HG02973 (cell line): ENCODE measurements at regions not wholly inside any gene's neighbourhood (a gene's known extent, or its start where the extent isn't known, plus 50 kb on each side); places are given as distances from the start of the nearest gene placed in this dataset.

Source experiments
- ATAC-seq: cut with Tn5 transposase; IDR thresholded peaks from one replicate; pipeline ENCODE4 v1.9.1; 2021; ENCODE audit warnings: moderate library complexity; ENCODE audit not compliant: unreplicated experiment

DNA sequence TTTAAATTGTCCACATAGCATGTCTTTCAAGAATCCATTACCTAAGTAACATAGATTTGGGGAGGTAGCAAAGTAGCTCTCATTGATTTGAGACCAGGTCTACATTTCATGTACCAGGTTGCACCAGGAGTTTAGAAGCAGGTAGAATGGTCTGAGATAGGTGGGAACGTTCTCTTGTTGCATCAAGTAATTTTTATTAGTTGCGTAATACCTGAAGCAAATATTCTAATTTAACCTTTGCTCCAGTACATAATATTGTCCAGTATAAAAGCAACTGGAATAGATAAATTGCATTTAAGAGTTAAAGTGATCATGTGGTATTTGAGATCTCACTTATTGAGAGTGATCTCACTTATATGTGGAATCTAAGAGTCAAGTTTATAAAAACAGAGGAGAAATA, 597.1 kb upstream of the PRMT6 start:
- ATAC-seq: no peak

DNA sequence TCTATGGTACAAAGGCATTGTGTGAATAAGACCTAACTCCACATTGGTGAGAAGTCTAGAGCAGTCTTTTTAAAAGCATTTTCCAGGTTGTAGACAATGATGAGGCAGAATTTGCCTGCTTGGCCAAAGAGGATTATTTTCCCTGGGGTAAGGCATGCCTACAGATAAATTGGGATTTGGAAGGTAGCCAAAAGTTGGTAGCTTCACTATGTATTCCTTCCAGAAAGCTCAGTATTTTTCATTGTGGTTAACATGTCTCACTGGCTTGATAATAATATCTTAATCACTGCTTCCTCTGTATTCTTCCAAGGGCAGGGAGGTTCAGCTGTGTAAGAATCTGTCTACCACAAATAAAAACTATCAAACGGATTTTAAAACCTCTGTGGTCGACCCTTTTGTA, 590.8 kb upstream of the PRMT6 start:
- no peak for ATAC-seq

DNA sequence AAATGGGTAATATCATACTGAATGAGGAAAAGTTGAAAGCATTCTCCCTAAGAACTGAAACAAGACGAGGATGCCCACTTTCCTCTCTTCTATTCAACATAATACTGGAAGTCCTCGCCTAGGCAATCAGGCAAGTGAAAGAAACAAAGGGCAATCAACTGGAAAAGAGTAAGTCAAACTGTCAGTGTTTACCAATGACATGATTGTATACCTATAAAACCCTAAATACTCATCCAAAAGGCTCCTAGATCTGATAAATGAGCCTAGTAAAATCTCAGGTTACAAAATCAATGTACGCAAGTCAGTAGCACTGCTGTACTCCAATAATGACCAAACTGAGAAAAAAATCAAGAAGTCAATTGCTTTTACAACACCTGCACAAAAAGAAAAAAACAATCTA, 575.8 kb upstream of the PRMT6 start:
- no peak for ATAC-seq

DNA sequence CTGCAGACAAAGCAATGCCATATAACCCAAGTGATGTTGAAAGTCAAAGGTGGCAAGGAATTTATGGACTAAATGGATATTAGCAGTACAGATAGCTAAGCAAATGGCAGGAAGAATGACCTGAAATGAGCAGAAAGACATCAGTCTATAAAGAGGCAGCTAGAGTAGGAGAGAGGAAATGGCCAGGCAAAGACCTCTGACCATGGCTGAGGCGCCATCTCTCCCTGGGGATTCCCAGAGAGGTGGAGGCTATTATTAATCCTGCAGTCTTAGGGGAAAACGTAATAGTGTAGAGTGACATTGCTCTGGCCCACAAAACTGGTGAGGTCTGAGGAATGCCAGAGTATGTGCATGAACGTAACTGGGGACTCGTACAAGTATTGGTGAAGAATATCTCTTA, 563.6 kb upstream of the PRMT6 start:
- no peak for ATAC-seq

DNA sequence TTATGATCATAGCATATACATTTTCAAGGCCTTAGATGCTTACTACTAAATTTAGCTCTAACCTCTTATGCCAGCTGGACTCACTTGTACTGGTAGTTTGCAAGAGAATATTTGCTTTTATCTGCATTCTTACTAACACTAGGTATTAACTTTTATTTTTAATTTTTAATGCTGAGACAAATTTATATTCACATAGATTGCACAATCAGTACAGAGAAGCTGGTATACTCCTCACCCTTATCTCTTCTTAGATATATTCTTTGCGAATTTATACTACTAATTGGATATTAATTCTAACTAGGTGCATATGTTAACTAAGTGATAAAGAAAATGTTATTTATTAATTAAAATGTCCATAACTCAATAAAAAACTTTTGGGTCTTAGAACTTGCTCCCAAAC, 561.8 kb upstream of the PRMT6 start:
- ATAC-seq: no peak

DNA sequence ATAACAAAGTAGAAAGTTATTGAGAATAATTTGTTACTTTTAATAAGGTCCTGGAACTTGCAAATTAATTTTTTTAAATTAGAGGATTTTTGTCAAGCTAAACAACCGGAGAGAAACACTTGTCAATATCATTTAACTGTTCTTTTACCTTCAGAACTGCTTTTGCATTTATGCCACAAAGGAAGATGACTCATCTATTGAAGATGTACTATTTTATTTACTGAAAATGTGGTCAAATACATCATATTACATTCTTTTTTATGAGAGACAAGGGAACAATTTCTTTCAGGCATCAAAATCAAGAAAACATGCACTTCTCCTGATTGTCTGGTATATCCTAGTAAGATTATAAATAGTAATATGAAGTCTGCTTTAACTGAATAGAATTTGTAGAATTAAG, 558.2 kb upstream of the PRMT6 start:
- ATAC-seq: no peak

DNA sequence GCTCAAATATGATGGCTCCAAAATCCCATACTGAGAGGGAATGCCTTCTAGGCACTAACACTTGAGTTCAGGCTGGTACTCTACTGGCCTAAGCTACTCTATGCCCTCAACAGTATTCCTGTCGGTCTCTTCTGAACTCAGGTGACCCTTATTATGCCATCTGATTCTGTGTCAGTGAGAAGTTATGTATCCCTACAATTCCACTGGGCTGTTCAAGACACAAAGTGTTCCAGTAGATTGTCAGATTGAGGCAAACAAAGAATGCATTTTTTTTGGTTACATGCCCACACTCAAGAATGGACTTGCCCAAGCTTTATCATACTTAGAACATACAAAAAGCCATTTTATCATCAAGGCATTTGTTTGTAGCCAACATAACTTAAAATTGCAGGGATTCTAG, 553.8 kb upstream of the PRMT6 start:
- ATAC-seq: no peak

DNA sequence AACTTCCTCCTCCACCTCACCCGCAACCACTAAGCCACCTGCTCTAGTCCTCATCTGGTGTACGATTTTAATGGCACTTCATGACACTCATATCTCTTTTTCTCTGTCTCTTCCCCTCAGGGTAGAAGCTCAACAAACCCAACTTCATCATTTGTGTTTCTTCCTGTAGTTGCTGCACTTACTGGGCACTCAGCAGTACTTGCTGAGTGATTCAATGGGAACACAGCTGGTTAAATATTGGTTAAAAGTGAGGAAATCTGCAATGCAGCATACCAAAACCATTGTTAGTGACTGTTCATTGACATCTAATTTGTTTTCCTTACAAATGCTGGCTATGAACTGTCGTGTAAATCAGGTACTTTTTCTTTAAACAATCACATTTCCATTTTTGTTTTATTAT, 541.1 kb upstream of the PRMT6 start:
- ATAC-seq: no peak

DNA sequence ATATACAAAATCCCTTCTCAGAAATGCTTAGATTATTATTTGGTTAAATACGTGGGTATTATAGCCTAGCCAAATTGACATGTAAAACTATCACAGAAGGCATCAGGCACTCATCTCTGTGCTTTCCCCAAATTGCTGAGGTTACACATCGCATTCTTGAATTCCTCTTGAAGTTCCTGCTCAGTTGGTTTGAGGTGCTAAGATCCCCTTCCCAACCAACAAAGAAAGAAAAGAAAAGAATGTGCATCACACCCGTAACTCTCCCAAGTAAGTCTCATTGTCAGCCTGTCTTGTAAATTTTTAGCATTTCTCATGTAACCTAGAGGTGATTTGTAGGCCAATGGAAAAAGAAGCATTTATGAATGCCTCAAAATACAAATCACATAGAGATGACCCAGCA, 539.2 kb upstream of the PRMT6 start:
- no peak for ATAC-seq

DNA sequence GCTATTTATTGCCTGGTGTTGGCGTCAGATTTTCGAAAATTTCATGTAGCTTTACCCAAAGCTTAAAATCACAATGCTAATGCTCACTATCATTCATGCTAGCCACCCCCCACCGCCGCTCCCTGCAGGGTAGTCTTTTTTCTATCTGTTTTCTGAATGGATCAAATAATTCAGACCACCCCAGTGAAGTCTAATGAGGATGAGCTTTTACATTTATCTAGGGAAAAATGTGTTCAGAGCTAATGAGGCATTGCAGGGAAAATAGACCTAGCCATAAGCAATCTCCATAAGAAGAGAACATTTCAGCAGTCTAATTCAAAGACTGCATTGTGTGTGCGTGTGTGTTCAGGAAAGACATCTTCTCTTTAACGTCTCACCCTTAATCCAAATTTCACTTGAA, 533.0 kb upstream of the PRMT6 start:
- ATAC-seq: no peak

DNA sequence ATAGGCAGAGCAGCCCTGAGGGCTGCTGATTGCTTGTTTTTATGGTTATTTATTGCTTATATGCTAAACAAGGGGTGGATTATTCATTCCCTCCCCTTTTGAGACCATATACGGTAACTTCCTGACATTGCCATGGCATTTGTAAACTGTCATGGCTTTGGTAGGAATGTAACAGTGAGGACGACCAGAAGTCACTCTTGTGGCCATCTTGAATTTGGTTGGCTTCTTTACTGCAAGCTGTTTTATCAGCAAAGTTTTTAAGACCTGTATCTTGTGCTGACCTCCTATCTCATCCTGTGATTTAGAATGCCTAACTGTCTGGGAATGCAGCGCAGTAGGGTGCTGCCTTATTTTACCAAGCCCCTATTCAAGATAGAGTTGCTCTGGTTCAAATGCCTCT, 531.8 kb upstream of the PRMT6 start:
- ATAC-seq: no peak

DNA sequence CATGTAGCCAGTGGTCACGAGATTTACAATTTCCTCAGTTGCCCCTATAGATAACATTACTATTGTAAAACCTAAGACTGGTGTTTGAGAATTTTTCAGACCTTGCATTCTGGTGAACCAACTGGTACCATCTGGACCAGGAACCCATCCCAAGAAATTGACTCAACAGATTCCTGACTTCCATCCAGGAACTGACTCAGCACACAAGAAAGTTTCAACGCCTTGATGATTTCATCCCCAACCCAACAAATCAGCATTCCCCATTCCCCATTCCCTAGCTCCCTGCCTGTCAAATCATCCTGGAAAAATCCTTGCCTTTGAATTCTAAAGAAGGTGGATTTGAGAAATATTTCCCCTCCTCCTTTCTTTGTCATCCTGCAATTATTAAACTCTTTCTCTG, 529.8 kb upstream of the PRMT6 start:
- no peak for ATAC-seq

DNA sequence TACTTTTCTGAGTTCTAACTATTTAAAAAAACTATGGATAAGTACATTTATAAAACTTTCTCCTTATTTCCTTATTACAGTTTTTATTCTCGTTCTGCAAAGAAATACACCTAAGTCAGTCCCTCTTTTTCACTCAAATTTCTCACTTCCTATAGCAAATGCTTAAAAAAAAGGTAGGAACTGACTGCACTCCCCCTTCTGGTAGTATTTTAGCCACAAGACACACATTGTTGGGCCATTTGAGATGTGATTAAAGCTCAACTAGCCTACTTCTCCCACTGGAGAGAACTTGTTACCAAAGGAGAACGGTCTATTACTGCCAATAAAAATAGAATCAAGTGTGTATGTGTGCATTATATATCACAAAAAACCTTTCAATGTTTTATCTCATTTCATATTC, 521.9 kb upstream of the PRMT6 start:
- no peak for ATAC-seq

DNA sequence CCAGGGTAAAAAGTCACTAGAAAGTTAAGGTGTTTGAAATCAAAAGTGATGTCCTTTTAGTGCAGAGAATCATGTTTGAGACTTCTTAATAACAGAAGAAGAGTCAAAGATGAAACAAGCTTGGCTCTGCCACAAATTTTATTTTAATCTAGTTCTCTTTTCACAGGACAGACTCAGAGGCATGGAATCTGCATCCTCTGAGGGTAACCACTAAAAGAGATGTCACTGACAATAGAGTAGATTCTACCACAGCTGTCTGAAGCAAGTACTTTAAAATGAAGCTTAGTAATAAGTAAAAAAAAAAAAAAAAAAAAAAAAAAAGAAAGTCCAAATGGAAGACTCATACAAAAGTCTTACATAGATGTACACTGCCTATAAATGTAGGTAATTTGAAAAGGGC, 519.7 kb upstream of the PRMT6 start:
- no peak for ATAC-seq

DNA sequence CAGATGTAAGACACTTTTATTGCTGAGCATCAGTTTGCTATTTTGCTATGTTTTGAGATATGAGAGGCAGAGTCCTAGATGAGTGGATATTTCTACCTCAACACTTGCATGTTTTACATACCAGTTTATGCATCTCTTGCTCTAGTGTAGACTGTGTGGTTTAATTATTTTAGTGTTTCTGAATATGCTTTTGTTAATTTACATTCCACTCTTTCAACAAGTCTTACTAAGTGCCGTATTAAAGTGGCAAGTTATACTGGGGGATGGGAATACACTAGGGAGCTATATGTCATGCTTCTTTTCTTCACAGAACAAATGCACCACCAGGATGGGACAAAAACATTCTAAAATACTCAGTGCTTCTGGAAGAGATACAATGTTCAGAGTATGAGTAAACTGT, 507.7 kb upstream of the PRMT6 start:
- no peak for ATAC-seq

DNA sequence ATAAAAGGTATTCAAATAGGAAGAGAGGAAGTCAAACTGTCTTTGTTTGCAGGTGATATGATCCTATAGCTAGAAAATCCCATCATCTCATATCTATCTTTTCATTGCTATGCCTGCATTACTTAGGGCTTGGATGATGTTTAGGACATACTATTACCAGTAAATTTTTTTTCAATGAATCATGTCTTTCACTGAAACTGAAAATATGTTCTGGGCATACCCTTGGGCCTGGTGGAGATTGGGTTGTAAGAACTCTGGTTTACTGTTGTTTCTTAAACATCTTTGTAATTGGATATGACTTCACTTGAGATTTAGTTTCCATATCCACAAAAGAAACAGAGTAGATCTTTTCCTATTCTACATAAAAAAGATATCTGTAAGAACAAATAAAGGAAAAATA, 502.2 kb upstream of the PRMT6 start:
- no peak for ATAC-seq

DNA sequence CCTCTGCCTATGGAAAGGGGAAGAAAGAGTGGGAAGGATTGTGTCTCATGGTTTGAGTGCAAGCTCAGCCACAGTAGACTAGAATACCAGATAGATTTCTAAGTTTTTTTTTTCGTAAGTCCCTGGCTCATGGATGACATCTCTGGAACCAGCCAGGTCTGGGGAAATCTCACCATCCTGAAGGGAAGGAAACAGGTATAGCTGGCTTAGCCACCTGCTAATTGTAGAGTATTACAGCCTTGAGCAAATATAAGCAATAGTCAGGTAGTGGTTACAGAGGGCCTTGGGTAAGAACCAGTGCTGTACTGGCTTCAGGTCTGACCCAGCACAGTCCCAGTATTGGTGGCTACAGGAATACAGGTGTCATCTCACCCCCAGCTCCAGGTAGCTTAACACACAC, 500.9 kb upstream of the PRMT6 start:
- no peak for ATAC-seq

DNA sequence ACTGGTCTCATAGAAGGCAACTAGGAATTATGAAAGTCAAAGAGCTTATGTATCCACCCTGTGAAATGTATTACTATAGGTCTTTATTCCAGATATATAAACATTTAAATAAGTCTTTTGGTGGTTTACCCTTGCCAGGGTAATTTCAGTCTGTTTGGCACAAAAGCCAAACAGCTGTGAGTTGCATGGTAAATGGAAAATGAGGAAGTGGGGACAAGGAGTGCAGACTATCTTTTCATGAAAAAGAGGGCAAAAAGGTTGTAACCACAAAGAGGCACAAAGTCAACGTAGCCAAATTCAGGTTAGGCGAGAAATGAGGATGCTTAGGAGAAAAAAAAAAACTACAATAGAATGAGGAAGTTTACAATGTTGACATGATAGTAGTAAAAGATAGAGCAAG, 492.3 kb upstream of the PRMT6 start:
- ATAC-seq: no peak

DNA sequence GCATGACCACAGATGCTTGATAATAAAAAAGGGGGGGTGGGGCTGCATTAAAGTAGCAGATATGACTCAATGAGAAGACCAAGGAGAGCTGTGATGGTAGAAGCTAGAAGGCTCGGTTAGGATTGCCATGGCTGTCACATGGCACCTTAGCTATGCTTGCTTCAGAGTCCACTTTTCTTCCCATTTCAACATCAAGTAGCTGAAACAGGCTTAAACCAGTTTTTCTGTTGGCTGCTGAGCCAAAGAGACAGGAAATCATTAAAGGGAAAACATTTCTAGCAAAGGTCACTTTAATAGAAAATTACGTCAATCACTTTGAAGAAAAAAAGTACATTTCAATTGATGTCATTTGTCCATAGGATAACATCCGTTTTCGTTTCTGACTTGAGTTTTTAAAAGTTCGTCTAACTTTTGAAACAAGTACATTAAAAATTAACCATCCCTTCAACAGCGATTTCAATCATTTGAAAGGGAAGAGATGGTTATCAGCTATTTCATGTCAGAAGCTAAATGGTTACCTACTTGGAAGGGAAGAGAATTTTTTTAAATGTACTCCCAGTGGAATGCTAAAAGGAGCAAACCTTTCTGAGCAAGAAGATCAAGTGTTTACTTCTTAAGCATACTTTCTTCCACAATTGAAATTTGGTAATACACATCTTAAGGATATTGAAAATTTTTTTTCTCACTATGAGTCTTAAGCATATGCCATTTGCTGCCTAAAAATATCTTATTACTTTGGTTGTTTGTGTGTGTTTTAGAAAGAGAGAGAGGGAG, 488.1 kb upstream of the PRMT6 start:
- ATAC-seq: no peak

DNA sequence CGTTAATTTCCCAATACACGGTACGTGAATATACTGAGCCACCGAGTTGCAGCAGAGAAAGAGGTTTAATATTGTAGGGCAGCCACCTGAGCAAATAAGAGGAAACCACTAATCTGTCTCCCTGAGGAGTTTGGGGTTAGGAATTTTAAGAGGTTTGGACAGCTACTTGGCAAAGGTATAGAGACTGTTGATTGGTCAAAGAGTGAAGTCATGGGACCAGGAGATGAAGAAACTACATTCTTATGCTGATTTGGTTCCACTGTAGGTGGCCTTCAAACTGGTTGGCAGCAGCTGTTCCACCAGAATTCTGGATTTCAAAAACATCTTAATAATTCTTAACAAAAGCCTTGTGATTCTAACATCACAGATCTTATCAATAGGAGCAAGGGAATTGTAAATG, 485.4 kb upstream of the PRMT6 start:
- no peak for ATAC-seq

DNA sequence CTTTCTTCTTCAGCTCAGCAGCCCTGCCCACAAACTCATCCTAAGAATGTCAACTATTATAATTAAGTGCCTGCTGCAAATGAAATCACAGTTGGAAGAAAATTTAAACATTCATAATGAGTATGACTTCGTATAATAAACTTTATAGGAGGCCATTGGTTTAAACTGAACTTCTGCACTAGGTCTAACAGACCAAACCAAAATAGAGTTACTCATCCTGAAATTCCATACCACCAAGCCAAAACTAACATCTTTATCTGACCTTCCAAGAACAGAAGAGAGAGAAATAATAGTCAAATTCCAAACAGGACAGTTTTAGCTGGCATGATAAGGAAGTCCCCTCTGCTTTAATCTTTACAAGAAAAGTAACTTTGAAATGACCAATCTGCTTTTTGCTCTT, 472.4 kb upstream of the PRMT6 start:
- ATAC-seq: no peak

DNA sequence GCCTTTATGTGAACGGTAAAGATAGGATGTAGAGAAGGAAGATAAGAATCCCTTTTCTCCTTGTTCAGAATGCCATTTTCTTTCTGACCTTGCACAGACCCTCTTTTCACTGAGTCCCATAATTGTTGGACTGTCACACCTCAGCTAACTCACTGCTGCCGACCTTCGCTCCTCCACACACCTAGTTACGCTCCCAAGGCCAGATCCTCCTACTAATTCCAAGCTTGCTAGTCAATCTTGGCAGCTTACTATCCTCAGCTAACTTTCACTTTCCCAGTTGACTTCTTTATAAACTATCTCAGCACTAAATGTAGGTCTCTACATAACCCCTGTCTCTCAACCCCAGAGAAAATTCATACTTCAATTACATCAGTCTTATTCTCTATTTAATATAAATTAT, 471.8 kb upstream of the PRMT6 start:
- no peak for ATAC-seq

DNA sequence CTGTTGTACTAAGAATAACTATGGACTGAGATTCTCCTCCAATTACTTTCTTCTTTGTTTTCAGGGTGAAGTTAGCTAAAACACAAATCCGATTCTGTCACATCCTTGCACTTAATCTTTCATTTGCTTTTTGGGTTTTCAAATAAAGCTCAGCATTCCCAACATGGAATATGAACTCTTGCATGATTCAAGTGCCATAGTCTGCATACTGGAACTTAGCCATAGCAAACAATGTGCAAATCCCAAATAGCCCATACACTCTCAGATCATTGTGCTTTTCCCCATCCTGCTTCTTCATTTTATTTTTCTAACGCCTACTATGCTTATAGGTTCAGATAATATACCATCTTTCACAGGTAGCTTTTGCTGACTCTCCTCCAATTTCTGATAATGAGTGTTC, 455.8 kb upstream of the PRMT6 start:
- no peak for ATAC-seq

DNA sequence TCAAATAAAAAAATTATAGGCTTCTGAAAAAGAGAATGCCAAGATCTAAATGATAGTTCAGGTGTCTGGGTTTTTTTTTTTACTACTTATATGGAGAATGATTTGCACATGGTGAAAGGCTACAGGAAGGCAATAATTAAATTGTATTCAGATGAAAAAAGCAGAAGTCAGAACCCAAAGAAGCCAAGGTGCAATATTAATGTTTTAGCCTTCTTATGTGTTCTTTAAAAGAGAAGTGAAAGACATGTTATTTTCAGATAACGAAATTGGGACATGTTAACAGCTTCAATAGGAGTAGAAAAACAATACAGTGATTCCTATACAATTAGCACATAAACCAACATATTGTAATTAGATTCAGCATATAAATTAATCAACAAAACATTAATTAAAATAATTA, 452.9 kb upstream of the PRMT6 start:
- no peak for ATAC-seq
